ENCODE measurements at regions not wholly inside any gene's neighbourhood (a gene's known extent, or its start where the extent isn't known, plus 50 kb on each side); places are given as distances from the start of the nearest gene placed in this dataset.

DNA sequence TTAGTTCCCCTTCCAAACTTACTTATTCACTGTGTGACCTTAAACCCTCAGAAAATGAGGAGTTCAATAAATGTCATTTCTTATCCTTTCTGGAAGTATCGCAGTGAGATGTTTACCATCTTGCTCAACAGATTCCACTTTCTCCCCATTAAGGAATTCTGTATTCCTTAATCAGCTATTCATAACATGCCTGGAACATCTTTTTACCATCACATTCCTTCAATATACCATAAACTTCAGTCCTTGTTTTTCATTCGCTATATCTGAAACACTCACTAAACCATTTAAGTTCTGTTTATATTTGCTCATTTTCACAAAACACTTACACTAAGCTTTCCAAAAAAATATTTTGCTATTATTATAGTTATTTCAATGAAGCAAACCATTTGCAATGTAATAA lies 1158.6 kb downstream of the CDH12 start:
- H3K4me1 Mint-ChIP-seq (ENCODE audit: low read depth): no peaks in the 10 kb centered on the region
- ChIA-PET CTCF (no interaction called here), POLR2A (no interaction called here)
- DNase-seq (no peak), ATAC-seq (ENCODE audit: poor library complexity) (no peak)
- H3K4me3 ChIP-seq (ENCODE audit: low read length): no peak overlapping the region
- no peaks in the 10 kb centered on the region for H3K27me3 ChIP-seq (ENCODE audit: control insufficient read depth in 1 of 2, insufficient read depth in 2 of 2, low read length in 2 of 2)
- no peaks in the 10 kb centered on the region for H3K36me3 ChIP-seq (ENCODE audit: insufficient read depth, low read length)
- intact Hi-C loops (cut with DNase I, micrococcal nuclease): no loop called here
- no peak overlapping the region for H3K27ac Mint-ChIP-seq
- peaks cover 8% of the 10 kb centered on the region for H3K9me3 Mint-ChIP-seq
- TF ChIP-seq, protein P1, sequence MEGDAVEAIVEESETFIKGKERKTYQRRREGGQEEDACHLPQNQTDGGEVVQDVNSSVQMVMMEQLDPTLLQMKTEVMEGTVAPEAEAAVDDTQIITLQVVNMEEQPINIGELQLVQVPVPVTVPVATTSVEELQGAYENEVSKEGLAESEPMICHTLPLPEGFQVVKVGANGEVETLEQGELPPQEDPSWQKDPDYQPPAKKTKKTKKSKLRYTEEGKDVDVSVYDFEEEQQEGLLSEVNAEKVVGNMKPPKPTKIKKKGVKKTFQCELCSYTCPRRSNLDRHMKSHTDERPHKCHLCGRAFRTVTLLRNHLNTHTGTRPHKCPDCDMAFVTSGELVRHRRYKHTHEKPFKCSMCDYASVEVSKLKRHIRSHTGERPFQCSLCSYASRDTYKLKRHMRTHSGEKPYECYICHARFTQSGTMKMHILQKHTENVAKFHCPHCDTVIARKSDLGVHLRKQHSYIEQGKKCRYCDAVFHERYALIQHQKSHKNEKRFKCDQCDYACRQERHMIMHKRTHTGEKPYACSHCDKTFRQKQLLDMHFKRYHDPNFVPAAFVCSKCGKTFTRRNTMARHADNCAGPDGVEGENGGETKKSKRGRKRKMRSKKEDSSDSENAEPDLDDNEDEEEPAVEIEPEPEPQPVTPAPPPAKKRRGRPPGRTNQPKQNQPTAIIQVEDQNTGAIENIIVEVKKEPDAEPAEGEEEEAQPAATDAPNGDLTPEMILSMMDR (IDR thresholded peaks at IDR 0.05): no peak
- H3K4me3 Mint-ChIP-seq: no peak overlapping the region
- H3K27me3 Mint-ChIP-seq: no peaks in the 10 kb centered on the region
- no peaks in the 10 kb centered on the region for H3K4me1 ChIP-seq (ENCODE audit: insufficient read depth, low read length)
- no peaks in the 10 kb centered on the region for H3K36me3 Mint-ChIP-seq (ENCODE audit: low read depth)
- H3K27ac ChIP-seq (ENCODE audit: low read depth in 1 of 2, low read length in 2 of 2): no peak overlapping the region
- H3K9me3 ChIP-seq (ENCODE audit: control insufficient read depth in 1 of 2, insufficient read depth in 1 of 2, low read length in 2 of 2): no peaks in the 10 kb centered on the region

DNA sequence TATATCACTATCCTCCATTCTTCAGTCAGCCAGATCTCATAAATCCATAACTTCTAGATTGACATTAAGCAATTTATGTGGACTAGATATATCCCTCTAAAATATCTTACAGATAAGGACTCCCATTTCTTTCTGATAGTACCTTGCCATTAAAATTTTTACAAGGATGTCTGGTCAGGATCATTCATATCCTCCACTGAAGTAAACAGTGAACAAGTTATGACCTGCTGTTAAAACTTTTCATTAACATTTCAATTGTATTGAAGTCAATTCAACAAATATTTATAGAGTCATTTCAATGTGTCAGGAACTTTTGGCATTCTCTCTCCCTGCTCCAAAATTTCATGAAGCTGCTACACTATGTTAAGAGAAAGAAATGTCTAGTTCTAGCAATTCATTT lies 1159.6 kb downstream of the CDH12 start:
- Histone ChIP-seq H3K27ac (ENCODE audit: low read depth in 1 of 2, low read length in 2 of 2) (no peak overlapping the region), H3K4me3 (ENCODE audit: low read length) (no peak overlapping the region), H3K9me3 (ENCODE audit: control insufficient read depth in 1 of 2, insufficient read depth in 1 of 2, low read length in 2 of 2) (no peaks in the 10 kb centered on the region), H3K27me3 (ENCODE audit: control insufficient read depth in 1 of 2, insufficient read depth in 2 of 2, low read length in 2 of 2) (no peaks in the 10 kb centered on the region), H3K36me3 (ENCODE audit: insufficient read depth, low read length) (no peaks in the 10 kb centered on the region), H3K4me1 (ENCODE audit: insufficient read depth, low read length) (no peaks in the 10 kb centered on the region)
- Mint-ChIP-seq H3K4me1 (ENCODE audit: low read depth) (no peaks in the 10 kb centered on the region), H3K4me3 (no peak overlapping the region), H3K27me3 (no peaks in the 10 kb centered on the region), H3K36me3 (ENCODE audit: low read depth) (no peaks in the 10 kb centered on the region), H3K9me3 (peaks cover 6% of the 10 kb centered on the region), H3K27ac (no peak overlapping the region)
- TF ChIP-seq, protein P1 (IDR thresholded peaks at IDR 0.05): no peak
- intact Hi-C loops (cut with DNase I, micrococcal nuclease): no loop called here
- ATAC-seq (ENCODE audit: poor library complexity) (no peak), DNase-seq (no peak)
- ChIA-PET POLR2A (no interaction called here), CTCF (no interaction called here)

DNA sequence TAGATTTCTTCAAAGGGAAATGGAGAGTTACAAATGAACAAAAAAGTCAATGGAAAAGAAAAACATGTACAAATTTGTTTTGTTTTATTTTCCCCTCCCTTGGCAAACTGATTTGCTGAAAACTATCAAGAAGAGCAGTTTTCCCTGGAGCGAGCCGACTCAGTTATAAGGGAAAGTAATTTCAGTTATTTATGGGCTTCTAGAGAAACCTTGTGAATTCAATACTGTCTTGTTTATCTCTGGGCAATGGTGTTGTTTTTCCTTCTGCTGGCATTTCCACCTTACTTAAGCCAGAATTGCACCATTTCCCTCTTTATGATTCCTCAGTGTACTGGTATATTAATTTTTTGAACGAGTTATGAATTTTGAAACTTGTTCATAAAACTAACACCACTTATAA lies 1163.6 kb downstream of the CDH12 start:
- no peak for ATAC-seq (ENCODE audit: poor library complexity)
- CTCF ChIA-PET: no interaction called here
- no peak overlapping the region for H3K27ac Mint-ChIP-seq

More for the DNA sequence above, 1163.6 kb downstream of the CDH12 start:
- Mint-ChIP-seq H3K27me3 (no peaks in the 10 kb centered on the region), H3K4me1 (ENCODE audit: low read depth) (no peaks in the 10 kb centered on the region), H3K4me3 (no peak overlapping the region), H3K36me3 (ENCODE audit: low read depth) (no peaks in the 10 kb centered on the region), H3K9me3 (peaks cover 4% of the 10 kb centered on the region)
- no peaks in the 10 kb centered on the region for H3K36me3 ChIP-seq (ENCODE audit: insufficient read depth, low read length)
- no peak overlapping the region for H3K27ac ChIP-seq (ENCODE audit: low read depth in 1 of 2, low read length in 2 of 2)
- POLR2A ChIA-PET: no interaction called here
- no peaks in the 10 kb centered on the region for H3K9me3 ChIP-seq (ENCODE audit: control insufficient read depth in 1 of 2, insufficient read depth in 1 of 2, low read length in 2 of 2)
- no peak overlapping the region for H3K4me3 ChIP-seq (ENCODE audit: low read length)
- intact Hi-C loops (cut with DNase I, micrococcal nuclease): no loop called here
- H3K27me3 ChIP-seq (ENCODE audit: control insufficient read depth in 1 of 2, insufficient read depth in 2 of 2, low read length in 2 of 2): no peaks in the 10 kb centered on the region
- H3K4me1 ChIP-seq (ENCODE audit: insufficient read depth, low read length): no peaks in the 10 kb centered on the region
- TF ChIP-seq, protein P1 (IDR thresholded peaks at IDR 0.05): no peak
- DNase-seq: no peak
